ENCODE measurements at regions not wholly inside any gene's neighbourhood (a gene's known extent, or its start where the extent isn't known, plus 50 kb on each side); places are given as distances from the start of the nearest gene placed in this dataset.

- POLR2A ChIA-PET: no interaction called here
- H3K9me3 ChIP-seq (replicated peaks; ENCODE audit: control insufficient read depth, insufficient read depth, low read length): peaks cover 2% of the 10 kb centered on the region
- no TSS peak for BruUV-seq (replicated peaks)
- no peaks in the 10 kb centered on the region for H4K20me1 ChIP-seq (replicated peaks; ENCODE audit: control insufficient read depth, extremely low read depth, insufficient read depth, low read length)
- TF ChIP-seq FOS (IDR thresholded peaks at IDR 0.05; ENCODE audit: borderline replicate concordance, insufficient read depth, low read length) (no peak), MYC (IDR thresholded peaks at IDR 0.05; ENCODE audit: low read depth, low read length) (no peak), JUN (IDR thresholded peaks at IDR 0.05; ENCODE audit: borderline replicate concordance, insufficient read depth, insufficient read length, low read depth) (no peak), CTCF (IDR thresholded peaks at IDR 0.05; ENCODE audit: extremely low read depth in 1 of 2, insufficient read depth in 1 of 2, low read depth in 1 of 2, low read length in 2 of 2) (no peak), POLR2A (IDR thresholded peaks at IDR 0.05; ENCODE audit: low read depth, low read length) (no peak), POLR2AphosphoS5 (IDR thresholded peaks at IDR 0.05; ENCODE audit: insufficient read depth, low read depth, low read length) (no peak), EZH2 (IDR thresholded peaks at IDR 0.05; ENCODE audit: borderline replicate concordance, low read depth, low read length, severe bottlenecking) (no peak), GATA2 (IDR thresholded peaks at IDR 0.05; ENCODE audit: insufficient read depth, insufficient read length, low read depth, low read length) (no peak)
- TF ChIP-seq, protein P1, sequence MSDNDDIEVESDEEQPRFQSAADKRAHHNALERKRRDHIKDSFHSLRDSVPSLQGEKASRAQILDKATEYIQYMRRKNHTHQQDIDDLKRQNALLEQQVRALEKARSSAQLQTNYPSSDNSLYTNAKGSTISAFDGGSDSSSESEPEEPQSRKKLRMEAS (IDR thresholded peaks at IDR 0.05; ENCODE audit: insufficient read depth, insufficient read length): no peak
- H3K4me3 ChIP-seq (replicated peaks in 1 of 3; ENCODE audit: insufficient read depth in 1 of 3, low read depth in 1 of 3, low read length in 3 of 3): no peak overlapping the region
- DNase-seq (ENCODE audit: low read depth, low spot score) (no peak), FAIRE-seq (no peak)
- intact Hi-C loops (cut with micrococcal nuclease) (no loop called here), dilution Hi-C loops (cut with MboI; ENCODE audit: extremely low pct_ligation_motif_present, low sequenced_read_pairs) (no loop called here)
- no peak overlapping the region for H3K9ac ChIP-seq (replicated peaks; ENCODE audit: extremely low read depth, insufficient read depth, low read length)
- H3K79me2 ChIP-seq (ENCODE audit: control insufficient read depth, insufficient read depth, low read length): no peaks in the 10 kb centered on the region
- H3K27ac ChIP-seq (ENCODE audit: insufficient read depth, low read depth, low read length): no peak overlapping the region
- CTCF ChIA-PET: no interaction called here
- no peaks in the 10 kb centered on the region for H3K9me1 ChIP-seq (replicated peaks; ENCODE audit: control insufficient read depth, extremely low read depth, insufficient read depth, low read length)
- H3K4me1 ChIP-seq (ENCODE audit: control insufficient read depth, extremely low read depth, insufficient read depth, low read length): no peaks in the 10 kb centered on the region
- H3K27me3 ChIP-seq (ENCODE audit: control insufficient read depth in 2 of 2, insufficient read depth in 2 of 2, low read length in 2 of 2): no peaks in the 10 kb centered on the region
- no peak overlapping the region for H3K4me2 ChIP-seq (ENCODE audit: insufficient read depth, low read length)
- no peak overlapping the region for H2AFZ ChIP-seq (ENCODE audit: low read depth, low read length)
- no peaks in the 10 kb centered on the region for H3K36me3 ChIP-seq (ENCODE audit: control insufficient read depth in 2 of 2, extremely low read depth in 1 of 2, insufficient read depth in 2 of 2, low read length in 2 of 2)
Observed at GRCh38 chr3:22684739-22685138, 518.4 kb upstream of the UBE2E2 start.

All from endothelial cell of umbilical vein (primary cell).